Body of pancreas (tissue), 4 donors: ENCODE measurements at regions not wholly inside any gene's neighbourhood (a gene's known extent, or its start where the extent isn't known, plus 50 kb on each side); places are given as distances from the start of the nearest gene placed in this dataset.

Source experiments
- ATAC-seq: fragments of 150-250 bp; one replicate; pipeline ENCODE4 v1.9.1; 2016
- DNase-seq, 4 donors: peaks; one replicate each; pipeline ENCODE4 v3.0.0-alpha.2; 2019
- H3K27ac ChIP-seq, 4 donors: fragments of 200-600 bp; sonication (generic); 1 replicate in 3 of 4; 2 replicates in 1 of 4; pipeline versions ENCODE4 v1.5.1 to v1.6.1; 2016 to 2019; ENCODE audit warnings: mild to moderate bottlenecking in 1 of 4, mixed read lengths in 1 of 4, moderate library complexity in 1 of 4
- H3K27me3 ChIP-seq, 2 donors: fragments of 200-600 bp; sonication (generic); one replicate each; pipeline ENCODE4 v1.6.0; 2016; ENCODE audit warnings: mild to moderate bottlenecking in 1 of 2
- H3K36me3 ChIP-seq, 2 donors: fragments of 200-600 bp; sonication (generic); replicated peaks in 1 of 2; 2 replicates each; pipeline ENCODE4 v1.5.1; 2016; ENCODE audit warnings: low read depth in 2 of 2; ENCODE audit not compliant: insufficient read depth in 1 of 2
- H3K4me1 ChIP-seq: fragments of 200-600 bp; sonication (generic); one replicate; pipeline ENCODE4 v1.6.0; 2016
- H3K4me3 ChIP-seq, 2 donors: fragments of 200-600 bp; sonication (generic); 1 replicate in 1 of 2; 2 replicates in 1 of 2; pipeline ENCODE4 v1.5.1; 2016 to 2019
- H3K9me3 ChIP-seq, 3 donors: fragments of 200-600 bp; sonication (generic); 1 replicate in 2 of 3; 2 replicates in 1 of 3; pipeline ENCODE4 v1.5.1; 2016
- POLR2A ChIP-seq, 3 donors: fragments of 450-650 bp; IDR thresholded peaks; one replicate each; pipeline ENCODE4 v1.6.1; 2016; ENCODE audit warnings: antibody characterized with exemption in 3 of 3, mild to moderate bottlenecking in 2 of 3
- WGBS, 2 donors: methylation state at CpG; one replicate each; pipeline ENCODE4 v1.1.5; 2017; 5-methylcytosine and 5-hydroxymethylcytosine counted together
- intact Hi-C: fragments of 100-400 bp; cut with DNase I; formaldehyde crosslinking; loops from one replicate; pipeline ENCODE4 v1.15.1; 2023
- TF ChIP-seq, protein P1 (sequence below), 7 experiments: fragments of 450-650 bp in 4 of 7; fragments of 200-600 bp in 3 of 7; sonication (generic) in 3 of 7; IDR thresholded peaks; one replicate each; pipeline ENCODE4 v1.5.1; 2016 to 2019; ENCODE audit warnings: antibody characterized with exemption in 7 of 7

GRCh38 chr12:86445356-86445755 lies 189.2 kb upstream of the MGAT4C start:
- no peak for ATAC-seq
- intact Hi-C loops: no loop called here
- TF ChIP-seq, protein P1, sequence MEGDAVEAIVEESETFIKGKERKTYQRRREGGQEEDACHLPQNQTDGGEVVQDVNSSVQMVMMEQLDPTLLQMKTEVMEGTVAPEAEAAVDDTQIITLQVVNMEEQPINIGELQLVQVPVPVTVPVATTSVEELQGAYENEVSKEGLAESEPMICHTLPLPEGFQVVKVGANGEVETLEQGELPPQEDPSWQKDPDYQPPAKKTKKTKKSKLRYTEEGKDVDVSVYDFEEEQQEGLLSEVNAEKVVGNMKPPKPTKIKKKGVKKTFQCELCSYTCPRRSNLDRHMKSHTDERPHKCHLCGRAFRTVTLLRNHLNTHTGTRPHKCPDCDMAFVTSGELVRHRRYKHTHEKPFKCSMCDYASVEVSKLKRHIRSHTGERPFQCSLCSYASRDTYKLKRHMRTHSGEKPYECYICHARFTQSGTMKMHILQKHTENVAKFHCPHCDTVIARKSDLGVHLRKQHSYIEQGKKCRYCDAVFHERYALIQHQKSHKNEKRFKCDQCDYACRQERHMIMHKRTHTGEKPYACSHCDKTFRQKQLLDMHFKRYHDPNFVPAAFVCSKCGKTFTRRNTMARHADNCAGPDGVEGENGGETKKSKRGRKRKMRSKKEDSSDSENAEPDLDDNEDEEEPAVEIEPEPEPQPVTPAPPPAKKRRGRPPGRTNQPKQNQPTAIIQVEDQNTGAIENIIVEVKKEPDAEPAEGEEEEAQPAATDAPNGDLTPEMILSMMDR (IDR thresholded peaks at IDR 0.05): no peak
- WGBS, 2 donors: 49 to 54% methylated on average over 5 of the region's 5 CpGs
- Histone ChIP-seq H3K4me1 (no peaks in the 10 kb centered on the region), H3K36me3 (no peaks in the 10 kb centered on the region), H3K27me3 (no peaks in the 10 kb centered on the region), H3K4me3 (no peak overlapping the region), H3K9me3 (no peaks in the 10 kb centered on the region), H3K27ac (no peak overlapping the region)
- no peak for DNase-seq

- intact Hi-C loops: no loop called here
These were observed 178.9 kb upstream of the MGAT4C start for GRCh38 chr12:86435053-86435452.

GRCh38 chr12:86429824-86430223 lies 173.6 kb upstream of the MGAT4C start:
- Histone ChIP-seq H3K27me3 (no peaks in the 10 kb centered on the region), H3K9me3 (no peaks in the 10 kb centered on the region), H3K4me1 (no peaks in the 10 kb centered on the region), H3K4me3 (no peak overlapping the region), H3K36me3 (no peaks in the 10 kb centered on the region), H3K27ac (no peak overlapping the region)
- WGBS, 2 donors: 46 to 48% methylated on average over 1 of the region's 1 CpG
- TF ChIP-seq, protein P1 (IDR thresholded peaks at IDR 0.05): no peak
- no peak for TF ChIP-seq POLR2A (IDR thresholded peaks at IDR 0.05)
- intact Hi-C loops: no loop called here
- ATAC-seq (no peak), DNase-seq (no peak)

More at GRCh38 chr12:86435053-86435452, 178.9 kb upstream of the MGAT4C start:
- DNase-seq (no peak), ATAC-seq (no peak)
- 17 to 18% methylated on average over 1 of the region's 1 CpG for WGBS, 2 donors
- TF ChIP-seq POLR2A (IDR thresholded peaks at IDR 0.05): no peak
- TF ChIP-seq, protein P1 (IDR thresholded peaks at IDR 0.05): no peak
- no peaks in the 10 kb centered on the region for H3K4me1 ChIP-seq
- H3K4me3 ChIP-seq: no peak overlapping the region
- no peaks in the 10 kb centered on the region for H3K27me3 ChIP-seq
- H3K36me3 ChIP-seq: no peaks in the 10 kb centered on the region
- no peak overlapping the region for H3K27ac ChIP-seq
- H3K9me3 ChIP-seq: no peaks in the 10 kb centered on the region

DNA sequence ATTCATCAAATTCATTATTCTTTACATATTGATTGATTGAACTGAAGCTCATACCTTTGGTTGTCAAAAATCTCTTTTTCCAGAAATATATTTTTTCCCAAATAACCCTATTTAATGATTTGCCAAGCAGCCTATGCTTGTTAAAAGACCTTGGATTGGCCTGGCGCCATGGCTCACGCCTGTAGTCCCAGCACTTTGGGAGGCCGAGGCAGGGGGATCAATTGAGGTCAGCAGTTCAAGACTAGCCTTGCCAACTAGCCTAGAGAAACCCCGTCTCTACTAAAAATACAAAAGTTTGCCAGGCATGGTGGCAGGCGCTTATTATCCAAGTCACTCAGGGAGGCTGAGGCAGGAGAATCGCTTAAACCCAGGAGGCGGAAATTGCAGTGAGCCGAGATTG lies 165.1 kb upstream of the MGAT4C start:
- no peak overlapping the region for H3K27ac ChIP-seq
- H3K4me1 ChIP-seq: no peaks in the 10 kb centered on the region
- no peaks in the 10 kb centered on the region for H3K36me3 ChIP-seq
- WGBS, 2 donors: 82 to 88% methylated on average over 8 of the region's 8 CpGs
- no peak for ATAC-seq
- H3K27me3 ChIP-seq: no peaks in the 10 kb centered on the region
- no peaks in the 10 kb centered on the region for H3K9me3 ChIP-seq
- no peak for TF ChIP-seq POLR2A (IDR thresholded peaks at IDR 0.05)
- TF ChIP-seq, protein P1 (IDR thresholded peaks at IDR 0.05): no peak
- no peak overlapping the region for H3K4me3 ChIP-seq
- no peak for DNase-seq
- intact Hi-C loops: no loop called here

DNA sequence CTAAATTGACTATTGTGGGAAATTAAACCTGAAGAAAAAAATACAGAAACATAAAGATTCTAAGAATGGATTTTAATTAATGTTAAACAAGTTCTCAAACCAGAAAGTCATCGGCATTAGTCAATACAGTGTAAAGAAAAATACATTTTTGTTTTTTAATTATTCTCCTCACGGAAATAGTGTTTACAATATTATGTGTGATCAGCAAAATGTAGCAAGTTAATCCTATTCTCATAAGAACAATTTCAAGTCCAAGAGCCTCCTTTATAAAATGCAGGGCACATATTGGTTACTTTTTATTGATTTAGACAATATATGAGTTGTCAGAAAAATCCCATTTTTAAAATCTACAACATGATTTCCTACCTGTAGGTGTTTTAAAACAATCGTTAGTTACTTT lies 158.0 kb upstream of the MGAT4C start:
- DNase-seq (no peak), ATAC-seq (no peak)
- no peak for TF ChIP-seq POLR2A (IDR thresholded peaks at IDR 0.05)
- TF ChIP-seq, protein P1 (IDR thresholded peaks at IDR 0.05): no peak
- WGBS, 2 donors: 58 to 59% methylated on average over 3 of the region's 3 CpGs
- H3K9me3 ChIP-seq: no peaks in the 10 kb centered on the region
- H3K27ac ChIP-seq: no peak overlapping the region
- no peaks in the 10 kb centered on the region for H3K36me3 ChIP-seq
- H3K4me3 ChIP-seq: no peak overlapping the region
- no peaks in the 10 kb centered on the region for H3K4me1 ChIP-seq
- no peaks in the 10 kb centered on the region for H3K27me3 ChIP-seq
- intact Hi-C loops: no loop called here
